ENCODE measurements at regions not wholly inside any gene's neighbourhood (a gene's known extent, or its start where the extent isn't known, plus 50 kb on each side); places are given as distances from the start of the nearest gene placed in this dataset.

GRCh38 chr4:116872308-116872707 is 213.1 kb downstream of the TRAM1L1 start:
- DNase-seq (ENCODE audit: low spot score): no peak

- DNase-seq (ENCODE audit: low spot score): no peak
Measured at GRCh38 chr4:116870686-116871085, 214.7 kb downstream of the TRAM1L1 start.

- DNase-seq (ENCODE audit: low spot score): no peak
Measured at GRCh38 chr4:116866106-116866505, 219.3 kb downstream of the TRAM1L1 start.

GRCh38 chr4:116862592-116862991 is 222.8 kb downstream of the TRAM1L1 start:
- no peak for DNase-seq (ENCODE audit: low spot score)

- DNase-seq (ENCODE audit: low spot score): no peak
Measured at GRCh38 chr4:116860891-116861290, 224.5 kb downstream of the TRAM1L1 start.

GRCh38 chr4:116849620-116850019 is 235.8 kb downstream of the TRAM1L1 start:
- no peak for DNase-seq (ENCODE audit: low spot score)

GRCh38 chr4:116847616-116848015 is 237.8 kb downstream of the TRAM1L1 start:
- no peak for DNase-seq (ENCODE audit: low spot score)

GRCh38 chr4:116839826-116840225 is 245.6 kb downstream of the TRAM1L1 start:
- DNase-seq (ENCODE audit: low spot score): no peak

- DNase-seq (ENCODE audit: low spot score): no peak
Measured at GRCh38 chr4:116838609-116839008, 246.8 kb downstream of the TRAM1L1 start.

GRCh38 chr4:116829187-116829586 is 256.2 kb downstream of the TRAM1L1 start:
- DNase-seq (ENCODE audit: low spot score): no peak

GRCh38 chr4:116824172-116824571 is 261.2 kb downstream of the TRAM1L1 start:
- no peak for DNase-seq (ENCODE audit: low spot score)

GRCh38 chr4:116811730-116812129 is 273.6 kb downstream of the TRAM1L1 start:
- no peak for DNase-seq (ENCODE audit: low spot score)

GRCh38 chr4:116796022-116796421 is 289.4 kb downstream of the TRAM1L1 start:
- DNase-seq (ENCODE audit: low spot score): no peak

GRCh38 chr4:116788723-116789122 is 296.7 kb downstream of the TRAM1L1 start:
- no peak for DNase-seq (ENCODE audit: low spot score)

- no peak for DNase-seq (ENCODE audit: low spot score)
Measured at GRCh38 chr4:116755051-116755450, 330.3 kb downstream of the TRAM1L1 start.

- DNase-seq (ENCODE audit: low spot score): no peak
Measured at GRCh38 chr4:116752027-116752426, 333.3 kb downstream of the TRAM1L1 start.

- DNase-seq (ENCODE audit: low spot score): no peak
Measured at GRCh38 chr4:116736756-116737155, 348.6 kb downstream of the TRAM1L1 start.

- no peak for DNase-seq (ENCODE audit: low spot score)
Measured at GRCh38 chr4:116734178-116734577, 351.2 kb downstream of the TRAM1L1 start.

GRCh38 chr4:116733370-116733769 is 352.0 kb downstream of the TRAM1L1 start:
- no peak for DNase-seq (ENCODE audit: low spot score)

GRCh38 chr4:116726523-116726922 is 358.9 kb downstream of the TRAM1L1 start:
- DNase-seq (ENCODE audit: low spot score): no peak

- no peak for DNase-seq (ENCODE audit: low spot score)
Measured at GRCh38 chr4:116724249-116724648, 361.1 kb downstream of the TRAM1L1 start.

GRCh38 chr4:116705466-116705865 is 379.9 kb downstream of the TRAM1L1 start:
- DNase-seq (ENCODE audit: low spot score): no peak

- DNase-seq (ENCODE audit: low spot score): no peak
Measured at GRCh38 chr4:116702949-116703348, 382.4 kb downstream of the TRAM1L1 start.

- DNase-seq (ENCODE audit: low spot score): no peak
Measured at GRCh38 chr4:116688536-116688935, 396.8 kb downstream of the TRAM1L1 start.

- no peak for DNase-seq (ENCODE audit: low spot score)
Measured at GRCh38 chr4:116668190-116668589, 417.2 kb downstream of the TRAM1L1 start.

Measured in HuH-7.5 (cell line).